OCI-LY3 (cell line): ENCODE measurements at regions not wholly inside any gene's neighbourhood (a gene's known extent, or its start where the extent isn't known, plus 50 kb on each side); places are given as distances from the start of the nearest gene placed in this dataset.

Source experiments
- CTCF ChIP-seq: fragments of 200-600, 300-600 bp; sonication (generic); IDR thresholded peaks from 2 replicates; pipeline ENCODE4 v1.5.1; 2014; ENCODE audit warnings: antibody characterized with exemption, low read length, low read depth
- EZH2phosphoT487 ChIP-seq: fragments of 200-600 bp; shearing (Covaris generic); IDR thresholded peaks from 2 replicates; pipeline ENCODE4 v1.6.1; 2018; ENCODE audit warnings: antibody characterized with exemption, mixed run types, low read depth

- TF ChIP-seq CTCF (no peak), EZH2phosphoT487 (no peak)
Measured at GRCh38 chr4:79585330-79585729, 177.3 kb upstream of the GK2 start.
